GM12865 (cell line): ENCODE measurements at regions not wholly inside any gene's neighbourhood (a gene's known extent, or its start where the extent isn't known, plus 50 kb on each side); places are given as distances from the start of the nearest gene placed in this dataset.

Experiments used
- DNase-seq: peaks from one replicate; pipeline ENCODE4 v3.0.0; 2010; ENCODE audit warnings: low read depth
- H3K4me3 ChIP-seq: 2 replicates; pipeline ENCODE4 v1.5.1; 2011; ENCODE audit warnings: mild to moderate bottlenecking, low read depth, low read length, control low read depth
- TF ChIP-seq, protein P1 (sequence below): IDR thresholded peaks from 2 replicates; pipeline ENCODE4 v1.5.1; 2011; ENCODE audit warnings: low read length, control low read depth, low read depth, inconsistent platforms; ENCODE audit not compliant: insufficient read depth; ENCODE audit errors: missing control alignments

DNA sequence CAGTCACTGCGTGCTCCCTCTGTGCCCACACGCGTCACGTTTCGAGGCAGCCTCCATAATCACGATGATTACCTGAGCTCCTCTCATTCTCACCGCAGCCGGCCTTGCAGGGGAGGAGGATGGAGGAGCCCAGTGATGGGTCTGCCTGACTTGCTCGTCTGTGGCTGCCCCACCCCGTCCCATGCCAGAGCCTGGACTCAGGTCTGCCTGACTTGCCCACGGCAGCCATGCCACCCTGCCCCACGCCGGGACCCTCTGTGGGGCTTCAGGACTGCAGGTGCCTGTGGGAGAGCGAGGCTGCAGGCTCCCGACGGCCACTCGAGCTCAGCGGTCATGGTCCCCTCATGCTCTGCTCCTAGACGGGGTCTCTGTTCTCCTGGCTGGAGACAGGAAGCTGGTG lies 1025.1 kb downstream of the BRD1 start:
- DNase-seq, result no peak
- TF ChIP-seq, protein P1, sequence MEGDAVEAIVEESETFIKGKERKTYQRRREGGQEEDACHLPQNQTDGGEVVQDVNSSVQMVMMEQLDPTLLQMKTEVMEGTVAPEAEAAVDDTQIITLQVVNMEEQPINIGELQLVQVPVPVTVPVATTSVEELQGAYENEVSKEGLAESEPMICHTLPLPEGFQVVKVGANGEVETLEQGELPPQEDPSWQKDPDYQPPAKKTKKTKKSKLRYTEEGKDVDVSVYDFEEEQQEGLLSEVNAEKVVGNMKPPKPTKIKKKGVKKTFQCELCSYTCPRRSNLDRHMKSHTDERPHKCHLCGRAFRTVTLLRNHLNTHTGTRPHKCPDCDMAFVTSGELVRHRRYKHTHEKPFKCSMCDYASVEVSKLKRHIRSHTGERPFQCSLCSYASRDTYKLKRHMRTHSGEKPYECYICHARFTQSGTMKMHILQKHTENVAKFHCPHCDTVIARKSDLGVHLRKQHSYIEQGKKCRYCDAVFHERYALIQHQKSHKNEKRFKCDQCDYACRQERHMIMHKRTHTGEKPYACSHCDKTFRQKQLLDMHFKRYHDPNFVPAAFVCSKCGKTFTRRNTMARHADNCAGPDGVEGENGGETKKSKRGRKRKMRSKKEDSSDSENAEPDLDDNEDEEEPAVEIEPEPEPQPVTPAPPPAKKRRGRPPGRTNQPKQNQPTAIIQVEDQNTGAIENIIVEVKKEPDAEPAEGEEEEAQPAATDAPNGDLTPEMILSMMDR, result no peak
- H3K4me3 ChIP-seq, result no peak overlapping the region

- DNase-seq, result no peak
- TF ChIP-seq, protein P1, result no peak
- H3K4me3 ChIP-seq, result no peak overlapping the region
Measured at GRCh38 chr22:48800886-48801607, 1026.6 kb downstream of the BRD1 start.

GRCh38 chr22:48800036-48800885 lies 1027.4 kb downstream of the BRD1 start:
- TF ChIP-seq, protein P1, result no peak
- no peak overlapping the region for H3K4me3 ChIP-seq
- no peak for DNase-seq

- no peak for DNase-seq
- H3K4me3 ChIP-seq, result no peak overlapping the region
- TF ChIP-seq, protein P1, result no peak
Measured at GRCh38 chr22:48799227-48799970, 1028.3 kb downstream of the BRD1 start.

DNA sequence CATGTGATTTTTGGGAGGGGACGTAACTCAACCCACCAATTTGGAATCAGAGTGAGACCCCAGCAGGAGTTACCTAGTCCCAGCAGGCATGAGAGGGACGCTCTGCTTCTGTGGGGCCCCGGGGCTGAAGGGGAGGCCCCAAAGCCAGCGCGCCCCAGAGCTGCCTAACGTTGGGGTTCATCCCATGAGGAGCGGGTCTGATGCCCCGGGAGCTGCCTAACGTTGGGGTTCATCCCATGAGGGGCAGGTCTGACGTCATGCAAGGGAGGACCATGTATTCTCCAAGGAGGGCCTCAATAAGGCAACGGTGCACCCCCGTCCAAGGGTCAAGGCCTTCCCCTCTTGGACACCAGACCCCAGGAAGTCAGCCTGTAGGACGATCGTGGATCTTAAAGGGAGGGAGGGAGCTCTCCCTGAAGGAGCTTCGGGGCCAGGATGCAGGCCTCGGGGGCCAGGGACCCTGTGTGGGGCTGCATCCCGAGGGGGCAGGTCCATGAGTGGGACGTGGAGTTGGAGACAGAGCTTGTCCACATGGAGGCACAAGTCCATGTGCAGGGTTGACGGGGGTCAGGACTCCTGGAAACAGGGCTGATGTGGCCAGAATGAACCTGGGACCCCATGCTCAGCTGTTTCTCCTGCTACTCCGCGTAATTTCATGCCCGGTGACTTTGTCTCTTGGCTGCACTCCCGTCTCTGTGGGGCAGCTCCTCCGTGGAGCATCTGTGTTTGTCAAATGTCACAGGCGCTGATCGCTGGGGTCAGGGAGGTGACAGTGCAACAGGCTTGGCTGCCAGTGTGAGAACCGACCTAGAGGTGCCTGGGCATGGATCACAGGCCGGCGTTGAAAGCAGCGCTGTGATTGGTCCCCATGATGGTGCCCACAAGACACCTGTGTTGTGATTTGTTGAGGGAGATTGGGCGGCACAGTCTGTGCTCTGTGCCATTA lies 1029.1 kb downstream of the BRD1 start:
- H3K4me3 ChIP-seq, result no peak overlapping the region
- TF ChIP-seq, protein P1, result no peak
- no peak for DNase-seq

GRCh38 chr22:48797731-48798130 lies 1029.9 kb downstream of the BRD1 start:
- DNase-seq, result no peak
- TF ChIP-seq, protein P1, result no peak
- H3K4me3 ChIP-seq, result no peak overlapping the region
